Posterior cingulate gyrus (tissue), 11 donors: ENCODE measurements at regions not wholly inside any gene's neighbourhood (a gene's known extent, or its start where the extent isn't known, plus 50 kb on each side); places are given as distances from the start of the nearest gene placed in this dataset.
"Not testable (repeated sequence)": the region's sequence is repeated elsewhere in the genome, so short reads cannot be mapped to it uniquely, and the experiment has no call there.

Source experiments
- DNase-seq, 10 donors: peaks; one replicate each; pipeline versions ENCODE4 v3.0.0 to v3.0.0-alpha.2; 2020 to 2021; ENCODE audit warnings: mixed read lengths in 3 of 10
- intact Hi-C: fragments of 100-400 bp; cut with DNase I; formaldehyde crosslinking; loops from one replicate; pipeline ENCODE4 v1.15.1; 2023

DNA sequence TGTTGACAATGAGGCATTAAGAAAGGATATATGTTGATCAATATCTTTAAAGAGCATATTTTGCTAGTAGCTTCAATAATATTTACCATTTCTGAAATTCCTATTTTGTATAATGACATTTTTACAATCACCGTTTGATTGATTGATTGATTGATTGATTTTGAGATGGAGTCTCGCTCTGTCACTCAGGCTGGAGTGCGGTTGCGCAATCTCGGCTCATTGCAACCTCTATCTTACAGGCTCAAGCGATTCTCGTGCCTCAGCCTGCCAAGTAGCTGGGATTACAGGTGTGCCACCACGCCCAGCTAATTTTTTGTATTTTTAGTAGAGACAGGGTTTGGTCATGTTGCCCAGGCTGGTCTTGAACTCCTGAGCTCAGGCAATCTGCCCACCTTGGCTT lies 150.9 kb upstream of the TEX13D start:
- peak in 1 of 10 donors; percentile 65 for DNase-seq
- intact Hi-C loops = not testable (repeated sequence)

DNA sequence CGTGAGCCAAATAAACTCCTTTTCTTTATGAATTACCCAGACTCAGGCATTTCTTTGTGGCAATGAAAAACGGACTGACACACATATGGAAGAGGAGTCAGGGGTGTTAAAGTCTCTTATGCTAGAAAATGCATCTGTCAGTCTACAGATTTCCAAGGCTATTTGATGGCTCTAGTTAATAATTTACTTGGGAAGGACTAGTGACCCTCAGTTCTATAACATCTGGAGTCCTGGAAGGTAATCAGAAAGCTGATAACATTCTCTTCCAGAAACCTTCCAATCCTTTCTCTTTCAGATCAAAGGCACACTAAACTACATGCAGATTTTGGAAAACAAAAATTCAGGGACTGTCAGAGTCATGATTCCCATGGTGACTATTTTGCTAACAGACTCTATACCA lies 142.0 kb upstream of the TEX13D start:
- intact Hi-C loops = no loop called here

DNA sequence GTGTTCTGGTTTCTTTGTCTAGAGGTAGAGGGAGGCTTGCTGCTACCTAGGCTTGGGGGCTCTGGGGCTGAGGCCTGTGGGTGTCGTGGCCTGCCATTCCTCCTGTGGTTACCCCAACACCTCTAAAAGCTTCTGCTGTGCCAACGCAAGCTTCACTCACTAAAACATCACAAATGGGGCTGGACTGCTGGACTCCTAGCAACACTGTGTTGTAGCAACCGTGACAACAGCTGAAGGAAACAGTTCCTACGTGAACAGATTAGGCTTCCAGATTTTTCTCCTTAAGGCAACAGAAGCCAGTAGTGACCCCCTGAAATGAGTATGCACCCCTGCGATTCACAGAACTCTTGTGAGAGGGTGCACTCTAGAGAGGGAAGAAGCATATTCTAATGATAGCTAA lies 138.3 kb upstream of the TEX13D start:
- no peak for DNase-seq
- intact Hi-C loops = no loop called here

More for the DNA sequence above, 142.0 kb upstream of the TEX13D start:
- no peak for DNase-seq

DNA sequence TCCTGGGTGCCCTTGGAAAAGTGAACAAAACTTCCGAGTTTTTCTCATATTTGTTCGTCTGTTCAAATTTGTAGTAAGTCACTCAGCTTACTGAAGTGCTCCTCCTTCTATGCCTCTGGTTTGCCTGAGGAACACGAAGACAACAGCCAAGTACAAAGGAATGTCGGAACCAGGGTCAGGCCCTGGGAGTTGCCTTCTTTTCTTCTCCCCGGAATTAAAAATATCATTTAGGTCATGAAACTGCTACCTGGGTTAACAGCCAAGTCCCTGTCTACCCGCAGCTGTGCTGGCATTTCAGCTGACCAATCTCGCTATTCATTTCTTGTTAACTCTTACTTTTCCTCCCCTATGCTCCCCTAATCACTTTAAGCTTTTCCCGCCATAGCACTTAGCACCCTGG lies 137.6 kb upstream of the TEX13D start:
- intact Hi-C loops = no loop called here
- no peak for DNase-seq

DNA sequence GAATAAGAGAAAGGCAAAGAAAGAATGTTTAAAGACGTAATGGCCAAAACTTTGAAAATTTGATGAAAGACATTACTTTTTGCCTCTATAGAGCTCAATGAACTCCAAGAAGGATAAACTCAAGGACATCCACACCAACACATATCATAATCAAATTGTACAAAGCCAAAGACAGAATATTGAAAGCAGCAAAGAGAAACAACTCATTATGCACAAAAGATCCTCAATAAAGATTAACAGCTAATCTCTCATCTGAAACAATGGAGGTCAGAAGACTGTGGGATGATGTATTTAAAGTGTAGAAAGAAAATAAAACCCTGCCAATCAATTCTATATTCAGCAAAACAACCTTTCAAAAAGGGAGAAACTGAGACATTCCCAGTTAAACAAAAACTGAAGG lies 129.1 kb upstream of the TEX13D start:
- no peak for DNase-seq
- intact Hi-C loops = no loop called here

DNA sequence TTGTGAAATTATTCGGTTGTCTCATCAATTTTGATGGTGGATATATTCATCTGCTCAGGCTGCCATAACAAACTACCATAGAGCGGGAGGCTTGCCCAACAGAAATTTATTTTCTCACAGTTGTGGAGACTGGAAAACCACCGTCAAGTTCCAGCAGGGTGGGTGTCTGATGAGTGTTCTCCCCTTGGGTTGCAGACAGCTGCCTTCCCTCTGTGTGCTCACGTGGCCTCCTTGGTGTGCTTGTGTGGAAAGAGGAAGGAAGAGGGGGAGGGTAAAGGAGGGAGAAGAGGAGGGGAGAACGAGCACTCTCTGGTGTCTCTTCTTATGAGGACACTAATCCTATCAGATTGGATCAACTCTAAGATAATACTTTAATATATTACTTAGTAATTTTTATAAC lies 123.8 kb upstream of the TEX13D start:
- DNase-seq = no peak
- intact Hi-C loops = no loop called here

DNA sequence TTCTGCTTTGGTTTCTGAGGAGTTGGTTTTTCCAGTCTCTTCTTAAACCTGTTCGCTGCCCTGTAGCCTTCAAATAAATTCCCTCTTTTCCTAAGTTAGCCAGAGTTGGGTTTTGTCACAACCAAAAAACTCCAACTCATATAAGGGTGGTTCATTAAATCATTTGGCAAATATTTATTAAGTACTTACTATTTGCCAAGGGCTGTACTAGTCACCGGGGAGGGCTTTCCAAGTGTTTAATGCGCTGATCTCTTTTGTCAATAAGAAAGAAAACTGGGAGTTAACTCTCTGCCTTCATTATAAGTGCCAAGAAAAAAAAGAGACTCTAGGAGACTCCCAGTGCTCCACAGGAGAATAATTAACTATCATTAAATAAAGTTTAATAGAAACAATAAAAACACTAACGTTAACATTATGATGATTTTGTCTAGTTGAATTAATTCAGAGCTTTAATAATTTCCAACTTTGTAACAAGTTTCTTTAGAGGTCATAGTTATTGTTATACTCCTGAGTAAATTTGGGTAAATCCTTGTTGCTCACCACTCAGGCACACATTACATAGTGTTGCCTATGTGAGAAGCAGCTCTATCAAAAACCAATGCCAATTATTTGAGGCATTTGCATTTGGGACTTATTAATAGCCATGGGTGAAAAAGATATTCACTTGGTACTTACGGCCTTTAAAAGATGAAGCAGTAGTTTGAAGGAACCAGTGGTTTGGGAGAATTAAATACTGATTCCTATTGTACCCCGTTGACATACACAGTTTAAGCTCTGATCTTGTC lies 122.5 kb upstream of the TEX13D start:
- no peak for DNase-seq
- intact Hi-C loops = no loop called here

DNA sequence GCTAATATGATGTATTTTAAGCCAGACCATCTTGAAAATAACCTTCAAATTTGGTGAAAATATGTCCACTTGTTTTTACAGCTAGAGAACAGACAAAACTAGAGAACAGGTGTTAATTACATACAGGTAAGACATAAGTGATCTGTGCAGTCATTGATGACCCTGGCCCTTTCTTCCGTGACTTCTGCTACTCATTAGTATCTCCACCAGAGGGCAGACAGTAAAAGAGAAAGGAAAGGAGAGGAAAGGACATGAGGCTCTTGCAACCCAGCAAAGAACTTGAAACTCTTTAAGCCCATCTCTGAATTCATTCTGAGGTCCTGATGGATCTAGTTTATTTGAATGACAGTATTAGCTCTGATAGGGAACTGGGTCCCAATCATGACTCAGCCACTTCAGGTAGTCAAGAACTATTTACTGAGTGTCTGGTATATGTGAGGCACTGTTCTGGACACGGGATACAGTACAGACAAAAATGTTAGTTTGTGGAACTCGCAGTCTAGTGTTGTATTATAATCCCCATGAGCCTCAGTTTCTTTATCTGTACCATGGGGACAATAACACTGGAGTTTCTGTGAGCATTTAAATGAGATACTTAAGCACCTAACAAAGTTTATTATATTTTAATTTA lies 121.0 kb upstream of the TEX13D start:
- intact Hi-C loops = no loop called here
- DNase-seq = no peak

DNA sequence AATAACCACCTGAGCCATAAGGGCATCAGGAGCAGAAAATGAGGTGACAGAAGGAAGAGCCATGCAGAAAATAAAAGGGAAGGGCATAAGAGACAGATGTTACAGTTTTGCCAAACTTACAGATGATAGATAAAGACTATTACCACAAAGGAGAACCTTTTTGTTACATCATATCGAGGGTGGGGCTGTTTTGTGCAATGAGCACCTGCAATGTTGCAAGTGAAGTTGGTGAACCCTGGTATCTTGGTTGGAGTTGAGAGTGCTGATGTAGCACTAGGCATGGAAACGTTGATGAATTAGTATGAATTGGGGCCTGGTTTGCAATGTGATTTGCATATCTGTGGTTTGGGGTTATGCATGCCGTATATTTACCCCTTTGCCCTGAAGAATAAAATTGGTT lies 119.8 kb upstream of the TEX13D start:
- intact Hi-C loops = no loop called here
- DNase-seq = no peak

DNA sequence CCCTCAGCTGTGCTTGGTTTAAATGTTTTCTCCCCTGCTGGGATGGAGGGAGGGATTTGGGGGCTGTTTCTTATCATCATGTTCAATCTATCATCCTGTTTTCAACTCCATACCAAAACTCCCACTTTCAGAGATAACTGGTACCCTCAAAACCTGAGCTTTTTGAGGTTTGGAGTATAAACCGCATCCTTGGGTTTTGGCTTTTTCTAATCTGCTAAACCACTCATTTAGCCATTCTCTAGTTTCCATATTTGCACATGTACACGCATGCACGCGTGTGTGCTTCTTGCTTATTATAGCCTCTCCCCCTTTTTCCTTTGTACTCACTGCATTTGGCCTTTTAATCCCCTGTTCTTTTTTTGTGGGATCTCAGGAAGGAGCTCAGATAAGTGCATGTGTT lies 116.7 kb upstream of the TEX13D start:
- DNase-seq = no peak
- intact Hi-C loops = no loop called here

DNA sequence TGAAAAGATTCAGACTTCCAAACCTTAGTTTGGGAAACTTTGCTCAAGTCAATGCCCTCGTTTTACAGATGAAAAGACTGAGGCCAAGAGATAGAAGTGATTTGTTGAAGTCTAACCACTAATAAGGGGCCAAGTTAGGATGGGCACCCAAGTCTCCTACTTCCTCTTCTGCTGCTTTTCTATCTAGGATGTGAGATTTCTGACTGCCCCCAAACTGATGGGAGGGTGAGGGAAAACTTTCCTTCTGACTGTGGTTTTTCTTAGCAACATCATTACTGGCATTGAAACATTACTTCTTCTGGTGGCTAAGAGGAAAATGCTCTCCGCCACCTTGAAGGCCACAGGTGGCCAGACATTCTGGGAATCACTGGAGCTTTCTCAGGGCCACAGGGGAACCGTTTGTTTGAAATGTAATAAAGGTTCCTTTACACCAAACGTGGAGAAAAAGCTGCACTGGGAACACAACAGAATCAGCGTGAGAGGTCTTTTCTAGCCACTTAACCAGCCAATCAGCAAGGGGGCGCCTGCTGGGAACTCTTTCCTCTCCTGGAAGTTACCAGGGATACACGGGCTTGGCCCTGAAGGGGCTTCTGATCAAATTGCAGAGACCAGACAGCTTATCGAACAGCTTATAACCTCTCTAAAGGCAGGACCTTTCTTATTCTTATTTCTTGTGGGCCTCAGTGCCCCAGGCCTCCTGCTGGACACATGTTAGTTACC lies 115.9 kb upstream of the TEX13D start:
- DNase-seq = no peak
- intact Hi-C loops = no loop called here

DNA sequence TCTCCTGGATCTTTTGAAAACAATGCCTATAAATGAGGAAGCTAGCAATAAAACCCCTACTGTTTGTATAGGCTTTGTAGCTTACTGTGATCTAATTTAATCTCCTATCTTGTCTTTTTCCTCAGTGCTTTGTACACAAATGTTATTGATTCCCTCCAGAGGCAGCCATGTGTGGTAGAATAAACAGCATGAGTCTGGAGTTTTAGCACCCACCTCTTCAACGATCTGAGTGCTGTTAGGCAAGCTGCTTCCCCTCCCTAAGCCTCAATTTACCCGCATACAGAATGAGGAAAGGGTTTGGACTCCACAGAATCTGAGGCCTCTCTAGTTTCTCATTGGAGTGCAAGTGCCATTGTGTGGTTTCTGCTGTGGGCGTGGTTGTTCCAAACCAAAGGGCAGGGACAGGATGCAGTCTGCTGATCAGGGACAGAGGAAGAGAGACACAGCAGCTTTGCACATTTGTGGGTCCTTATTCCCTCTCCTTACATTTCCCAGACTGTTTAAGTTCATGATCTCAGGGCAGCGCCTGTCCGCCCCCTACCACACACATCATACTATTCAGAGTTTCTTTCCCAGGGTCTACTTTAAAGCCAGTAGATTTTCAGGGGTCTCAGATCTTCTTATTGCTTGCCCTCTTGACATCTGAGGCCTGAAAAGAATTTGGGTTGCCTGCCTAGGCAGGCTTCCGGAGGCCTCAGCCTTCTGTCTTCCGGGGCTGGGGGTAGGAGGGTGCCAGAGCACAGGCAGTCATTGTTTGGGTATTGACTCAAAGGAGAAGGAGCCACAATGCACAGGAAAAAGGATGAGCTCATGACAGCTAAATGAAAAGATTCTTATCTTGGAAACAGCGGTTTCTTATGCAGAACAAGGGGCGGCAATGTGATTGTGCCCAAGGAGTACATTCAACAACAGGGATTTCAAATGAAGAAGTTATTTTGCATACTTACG lies 114.9 kb upstream of the TEX13D start:
- intact Hi-C loops = no loop called here
- DNase-seq = peak in 3 of 10 donors; percentile 18 to 85 (median 26)

DNA sequence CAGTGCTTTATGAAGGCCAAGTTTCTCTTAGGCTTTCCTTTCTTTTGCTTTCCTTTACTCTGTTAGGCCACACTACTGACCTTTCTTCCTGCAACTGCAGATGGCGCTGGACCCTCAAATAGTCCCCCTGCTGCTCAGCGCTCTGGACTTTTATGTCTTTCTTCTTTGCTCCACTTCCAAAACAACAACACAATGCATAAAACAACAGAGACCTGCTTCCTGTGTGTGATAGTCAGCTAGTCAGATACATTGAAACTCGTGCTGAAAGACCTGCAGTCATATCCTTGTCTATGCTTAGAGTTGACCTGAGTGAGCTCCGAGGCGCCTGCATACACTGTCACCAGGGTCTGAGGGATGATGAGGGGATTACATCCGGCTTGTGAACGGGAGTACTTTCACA lies 108.9 kb upstream of the TEX13D start:
- DNase-seq = no peak
- intact Hi-C loops = no loop called here

DNA sequence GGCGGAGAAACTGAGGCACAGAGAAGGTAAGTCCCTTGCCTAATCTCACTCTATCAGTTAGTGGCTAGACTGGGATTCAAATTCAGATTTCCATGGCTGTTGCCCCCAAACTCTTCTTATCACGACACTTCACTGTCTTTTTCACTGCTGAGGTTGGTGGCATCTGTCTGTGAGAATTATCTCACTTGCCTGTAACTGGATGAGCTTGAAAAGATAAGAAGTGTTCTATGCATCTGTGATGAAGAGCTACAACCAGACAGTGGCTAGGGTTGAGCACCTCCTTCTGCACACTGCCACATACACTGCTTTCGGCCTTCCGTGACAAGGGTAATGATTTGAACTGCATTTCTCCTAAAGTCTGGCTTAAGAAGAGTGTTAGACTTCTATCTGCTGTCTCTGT lies 107.9 kb upstream of the TEX13D start:
- intact Hi-C loops = no loop called here

DNA sequence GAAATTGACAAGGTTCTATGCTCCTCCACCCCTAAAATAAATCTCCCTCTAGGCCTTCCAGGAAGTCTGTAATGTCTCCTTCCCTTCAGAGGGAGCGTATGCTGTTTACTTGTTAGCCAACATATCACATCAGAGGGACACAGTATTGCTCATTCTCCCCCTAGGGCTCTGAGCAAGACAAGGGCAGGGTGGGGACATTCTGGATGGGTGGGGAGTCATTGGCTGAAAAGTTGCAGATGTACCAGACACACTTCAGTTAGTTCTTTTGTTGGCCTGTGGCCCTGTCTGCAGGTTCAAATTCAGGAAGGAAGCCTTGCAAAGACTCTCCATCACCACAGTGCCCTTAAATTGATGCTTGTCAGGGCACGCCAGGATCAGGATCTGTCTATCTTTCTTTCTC lies 106.3 kb upstream of the TEX13D start:
- intact Hi-C loops = no loop called here
- no peak for DNase-seq

More for the DNA sequence above, 107.9 kb upstream of the TEX13D start:
- DNase-seq = no peak

DNA sequence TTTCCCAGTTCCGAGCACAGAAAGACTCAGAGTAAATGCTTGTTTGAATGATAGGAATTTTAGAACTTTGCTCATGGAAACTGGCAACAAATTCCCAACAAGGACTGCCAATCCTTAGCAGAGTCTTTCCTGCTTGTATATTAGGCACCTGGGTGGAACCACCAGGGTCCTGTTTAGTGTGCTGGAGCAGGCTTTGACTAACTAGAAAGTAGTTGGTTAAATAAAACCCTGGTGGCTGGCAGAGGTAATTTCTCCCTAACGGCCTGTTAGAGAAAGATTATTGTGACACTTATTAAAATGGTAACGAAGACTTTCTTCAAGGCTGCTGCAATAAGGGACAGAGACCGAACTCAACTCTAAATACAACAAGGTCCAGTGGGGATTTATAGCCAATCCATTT lies 103.6 kb upstream of the TEX13D start:
- intact Hi-C loops = no loop called here
- DNase-seq = no peak

DNA sequence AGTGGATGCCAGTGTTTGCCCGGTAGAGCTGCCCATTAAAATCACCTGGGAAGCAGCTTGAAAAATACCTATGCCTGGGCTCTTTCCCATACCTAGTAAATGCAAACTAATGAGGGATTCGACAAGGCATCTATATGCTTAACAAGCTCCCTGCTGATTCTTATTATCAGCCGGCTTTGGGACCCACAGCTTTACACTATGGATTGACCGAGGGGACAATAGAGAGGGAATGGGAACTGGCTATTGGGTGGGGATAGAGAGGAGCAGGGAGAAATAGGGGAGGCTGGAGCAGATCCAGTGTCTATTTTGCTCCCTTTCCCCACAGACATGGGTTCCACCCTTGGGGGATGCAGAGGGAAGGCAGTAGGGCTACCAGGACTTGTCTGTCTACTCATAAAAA lies 103.1 kb upstream of the TEX13D start:
- DNase-seq = no peak
- intact Hi-C loops = no loop called here

DNA sequence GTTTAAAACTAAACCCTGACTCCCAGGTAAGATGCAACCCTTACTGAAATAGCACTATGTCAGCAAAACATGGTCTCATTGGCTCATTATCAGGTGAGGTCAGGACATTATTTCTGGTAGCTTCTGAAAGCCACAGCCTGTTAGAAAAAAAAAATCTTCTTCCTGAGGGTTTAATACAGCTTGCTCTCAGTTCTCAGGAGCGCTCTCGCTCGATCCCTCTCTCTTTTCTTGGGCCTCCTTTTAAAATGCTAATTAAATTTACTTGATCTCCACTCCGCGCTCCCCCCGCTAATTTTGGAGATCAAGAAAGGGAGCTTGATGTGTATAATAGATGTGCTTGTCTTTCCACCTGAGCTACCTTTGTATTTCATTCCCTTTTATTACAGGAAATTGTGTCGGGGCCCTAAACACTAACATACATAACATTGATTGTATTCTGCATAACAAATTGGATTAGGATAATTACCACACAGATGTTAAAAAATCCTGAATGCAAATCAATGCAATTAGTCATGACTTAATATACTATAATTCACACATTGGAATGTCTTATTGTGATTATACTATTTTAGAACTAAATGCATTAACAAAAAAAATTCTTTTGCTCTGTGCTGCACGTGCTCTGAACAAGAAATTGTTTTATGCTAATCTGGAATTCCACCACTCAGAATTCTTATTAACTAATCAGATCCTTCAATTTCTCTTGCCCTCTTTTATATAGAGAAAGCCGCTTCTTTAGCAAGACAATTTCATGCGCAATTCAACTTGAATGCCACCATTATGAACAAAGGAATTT lies 101.6 kb upstream of the TEX13D start:
- intact Hi-C loops = no loop called here
- no peak for DNase-seq

DNA sequence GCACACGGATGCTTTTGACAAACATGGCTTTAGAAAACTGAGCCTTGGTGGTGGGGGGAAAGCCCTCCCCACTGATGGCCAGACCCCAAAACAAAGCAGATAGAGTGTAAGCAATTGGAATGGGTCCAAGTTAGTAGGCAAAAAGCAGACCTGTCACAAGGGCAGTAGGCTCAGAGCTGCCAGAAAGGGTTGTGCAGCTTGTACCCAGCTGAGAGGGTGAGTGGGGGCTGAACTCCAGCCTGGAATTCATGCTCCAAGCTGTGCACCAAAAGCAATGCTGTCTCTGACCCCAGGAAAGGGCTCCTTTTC lies 101.1 kb upstream of the TEX13D start:
- intact Hi-C loops = no loop called here

More for the DNA sequence above, 101.1 kb upstream of the TEX13D start:
- DNase-seq = no peak
